ENCODE measurements at regions not wholly inside any gene's neighbourhood (a gene's known extent, or its start where the extent isn't known, plus 50 kb on each side); places are given as distances from the start of the nearest gene placed in this dataset.
A peak's percentile ranks its signal among the peaks of the same experiment; 100 is the strongest.

GRCh38 chr6:138582573-138582972, 83.3 kb upstream of the NHSL1 start:
- H4K12ac ChIP-seq (ENCODE audit: low read depth, low read length): no peak overlapping the region

DNA sequence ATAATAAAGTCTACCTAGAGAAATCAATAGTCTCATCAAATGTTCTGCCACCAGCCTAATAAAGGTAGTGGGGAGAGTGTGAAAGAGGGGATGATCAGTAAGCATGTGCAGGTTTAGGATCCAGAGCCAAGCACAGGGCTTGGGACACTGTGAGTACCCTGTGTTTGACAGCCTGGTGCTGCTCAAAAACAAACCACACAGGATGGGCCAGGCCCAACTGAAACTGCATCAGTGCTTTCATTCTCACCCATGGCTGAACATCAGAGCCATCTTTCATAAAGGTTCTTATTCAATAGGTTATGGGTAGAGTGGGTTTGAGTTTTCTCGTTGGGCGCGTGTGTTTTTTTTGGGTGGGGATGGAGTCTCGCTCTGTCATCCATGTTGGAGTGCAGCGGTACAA, 87.3 kb upstream of the NHSL1 start:
- no peak for DNase-seq
- no peaks in the 10 kb centered on the region for H3K79me2 ChIP-seq (ENCODE audit: control insufficient read depth, insufficient read depth, low read length, poor library complexity)
- H2BK120ac ChIP-seq (ENCODE audit: insufficient read depth, low read length, poor library complexity): no peak overlapping the region
- H2BK5ac ChIP-seq (ENCODE audit: low read depth, low read length, poor library complexity): no peak overlapping the region
- H3K23ac ChIP-seq (ENCODE audit: low read length): no peak overlapping the region
- H2BK12ac ChIP-seq (ENCODE audit: low read length): no peak overlapping the region
- H3K14ac ChIP-seq (ENCODE audit: low read length): no peak overlapping the region
- peaks cover 0 to 2% of the 10 kb centered on the region in 2 experiments for H3K36me3 ChIP-seq (ENCODE audit: control insufficient read depth in 1 of 2, insufficient read depth in 2 of 2, low read length in 2 of 2)
- H3K27ac ChIP-seq (ENCODE audit: low read depth, low read length): no peak overlapping the region
- peaks cover 11 to 12% of the 10 kb centered on the region in 2 experiments for H3K4me1 ChIP-seq (ENCODE audit: control insufficient read depth in 1 of 2, insufficient read depth in 2 of 2, low read length in 2 of 2)
- H4K91ac ChIP-seq (ENCODE audit: low read depth, low read length): no peak overlapping the region
- no peak overlapping the region for H3K4me3 ChIP-seq (ENCODE audit: low read depth, low read length)
- H4K8ac ChIP-seq (ENCODE audit: low read depth, low read length): no peak overlapping the region
- no peaks in the 10 kb centered on the region for H3K27me3 ChIP-seq (ENCODE audit: insufficient read depth, low read length)
- H3K18ac ChIP-seq (ENCODE audit: low read length): no peak overlapping the region
- H3K79me1 ChIP-seq (ENCODE audit: low read length): peaks cover 3% of the 10 kb centered on the region
- H4K12ac ChIP-seq (ENCODE audit: low read depth, low read length): no peak overlapping the region
- H3K4ac ChIP-seq (ENCODE audit: low read depth, low read length): no peak overlapping the region
- no peak overlapping the region for H3K9ac ChIP-seq (ENCODE audit: low read length)
- no peak overlapping the region for H2AFZ ChIP-seq (ENCODE audit: insufficient read depth, low read length, poor library complexity)
- peaks cover 3% of the 10 kb centered on the region for H3K9me3 ChIP-seq (ENCODE audit: insufficient read depth, low read depth, low read length)
- H3K4me2 ChIP-seq (ENCODE audit: low read length): no peak overlapping the region
- 100% methylated on average over 3 of the region's 5 CpGs for WGBS (ENCODE audit: extremely low coverage, insufficient coverage, insufficient read length)
- H2AK5ac ChIP-seq (ENCODE audit: low read length): no peak overlapping the region

More at GRCh38 chr6:138582573-138582972, 83.3 kb upstream of the NHSL1 start:
- H3K9me3 ChIP-seq (ENCODE audit: insufficient read depth, low read depth, low read length): peaks cover 3% of the 10 kb centered on the region
- H3K79me1 ChIP-seq (ENCODE audit: low read length): peaks cover 3% of the 10 kb centered on the region
- H2BK5ac ChIP-seq (ENCODE audit: low read depth, low read length, poor library complexity): no peak overlapping the region
- H4K8ac ChIP-seq (ENCODE audit: low read depth, low read length): no peak overlapping the region
- H2AFZ ChIP-seq (ENCODE audit: insufficient read depth, low read length, poor library complexity): no peak overlapping the region
- H3K9ac ChIP-seq (ENCODE audit: low read length): no peak overlapping the region
- H3K23ac ChIP-seq (ENCODE audit: low read length): no peak overlapping the region
- no peak overlapping the region for H4K91ac ChIP-seq (ENCODE audit: low read depth, low read length)
- H3K27ac ChIP-seq (ENCODE audit: low read depth, low read length): no peak overlapping the region
- peak overlapping the region; percentile 19 for H3K4ac ChIP-seq (ENCODE audit: low read depth, low read length)
- no peak overlapping the region for H3K14ac ChIP-seq (ENCODE audit: low read length)
- no CpG with 5 or more reads among the region's 4 CpGs for WGBS (ENCODE audit: extremely low coverage, insufficient coverage, insufficient read length)
- H3K27me3 ChIP-seq (ENCODE audit: insufficient read depth, low read length): no peaks in the 10 kb centered on the region
- H2BK120ac ChIP-seq (ENCODE audit: insufficient read depth, low read length, poor library complexity): no peak overlapping the region
- no peak overlapping the region for H3K4me3 ChIP-seq (ENCODE audit: low read depth, low read length)
- peak; percentile 74 to 86 for DNase-seq
- H2BK12ac ChIP-seq (ENCODE audit: low read length): no peak overlapping the region
- no peak overlapping the region for H3K18ac ChIP-seq (ENCODE audit: low read length)
- H3K4me1 ChIP-seq (ENCODE audit: control insufficient read depth in 1 of 2, insufficient read depth in 2 of 2, low read length in 2 of 2): peaks cover 11 to 14% of the 10 kb centered on the region in 2 experiments
- peaks cover 0 to 2% of the 10 kb centered on the region in 2 experiments for H3K36me3 ChIP-seq (ENCODE audit: control insufficient read depth in 1 of 2, insufficient read depth in 2 of 2, low read length in 2 of 2)
- H3K4me2 ChIP-seq (ENCODE audit: low read length): no peak overlapping the region
- H3K79me2 ChIP-seq (ENCODE audit: control insufficient read depth, insufficient read depth, low read length, poor library complexity): no peaks in the 10 kb centered on the region
- H2AK5ac ChIP-seq (ENCODE audit: low read length): no peak overlapping the region

- Histone ChIP-seq H3K14ac (ENCODE audit: low read length) (no peak overlapping the region), H2BK5ac (ENCODE audit: low read depth, low read length, poor library complexity) (no peak overlapping the region), H3K4me2 (ENCODE audit: low read length) (no peak overlapping the region), H4K12ac (ENCODE audit: low read depth, low read length) (no peak overlapping the region), H2BK120ac (ENCODE audit: insufficient read depth, low read length, poor library complexity) (no peak overlapping the region), H3K27ac (ENCODE audit: low read depth, low read length) (no peak overlapping the region), H3K4me3 (ENCODE audit: low read depth, low read length) (no peak overlapping the region), H3K27me3 (ENCODE audit: insufficient read depth, low read length) (no peaks in the 10 kb centered on the region), H2AFZ (ENCODE audit: insufficient read depth, low read length, poor library complexity) (no peak overlapping the region), H3K23ac (ENCODE audit: low read length) (no peak overlapping the region), H3K4ac (ENCODE audit: low read depth, low read length) (no peak overlapping the region), H2AK5ac (ENCODE audit: low read length) (no peak overlapping the region), H3K9ac (ENCODE audit: low read length) (no peak overlapping the region), H3K4me1 (ENCODE audit: control insufficient read depth in 1 of 2, insufficient read depth in 2 of 2, low read length in 2 of 2) (no peaks in the 10 kb centered on the region), H3K18ac (ENCODE audit: low read length) (no peak overlapping the region), H4K8ac (ENCODE audit: low read depth, low read length) (no peak overlapping the region), H3K79me2 (ENCODE audit: control insufficient read depth, insufficient read depth, low read length, poor library complexity) (no peaks in the 10 kb centered on the region), H3K36me3 (ENCODE audit: control insufficient read depth in 1 of 2, insufficient read depth in 2 of 2, low read length in 2 of 2) (peaks cover 0 to 2% of the 10 kb centered on the region in 2 experiments), H2BK12ac (ENCODE audit: low read length) (no peak overlapping the region), H3K9me3 (ENCODE audit: insufficient read depth, low read depth, low read length) (no peaks in the 10 kb centered on the region), H3K79me1 (ENCODE audit: low read length) (no peaks in the 10 kb centered on the region), H4K91ac (ENCODE audit: low read depth, low read length) (no peak overlapping the region)
- peak; percentile 55 to 87 for DNase-seq
- WGBS (ENCODE audit: extremely low coverage, insufficient coverage, insufficient read length): no CpG with 5 or more reads among the region's 13 CpGs
Observed at GRCh38 chr6:138588805-138589434, 89.6 kb upstream of the NHSL1 start.

GRCh38 chr6:138590796-138591709, 91.8 kb upstream of the NHSL1 start:
- H3K4me2 ChIP-seq (ENCODE audit: low read length): no peak overlapping the region
- H3K36me3 ChIP-seq (ENCODE audit: control insufficient read depth in 1 of 2, insufficient read depth in 2 of 2, low read length in 2 of 2): no peaks in the 10 kb centered on the region
- no peak overlapping the region for H2BK12ac ChIP-seq (ENCODE audit: low read length)
- H4K91ac ChIP-seq (ENCODE audit: low read depth, low read length): no peak overlapping the region
- H3K9me3 ChIP-seq (ENCODE audit: insufficient read depth, low read depth, low read length): no peaks in the 10 kb centered on the region
- H3K4me3 ChIP-seq (ENCODE audit: low read depth, low read length): no peak overlapping the region
- H3K14ac ChIP-seq (ENCODE audit: low read length): no peak overlapping the region
- no peak overlapping the region for H3K9ac ChIP-seq (ENCODE audit: low read length)
- no peak overlapping the region for H2AK5ac ChIP-seq (ENCODE audit: low read length)
- DNase-seq: peak; percentile 67 to 90
- H3K27me3 ChIP-seq (ENCODE audit: insufficient read depth, low read length): no peaks in the 10 kb centered on the region
- H2BK120ac ChIP-seq (ENCODE audit: insufficient read depth, low read length, poor library complexity): no peak overlapping the region
- no peak overlapping the region for H2AFZ ChIP-seq (ENCODE audit: insufficient read depth, low read length, poor library complexity)
- no peaks in the 10 kb centered on the region for H3K79me2 ChIP-seq (ENCODE audit: control insufficient read depth, insufficient read depth, low read length, poor library complexity)
- no peak overlapping the region for H4K12ac ChIP-seq (ENCODE audit: low read depth, low read length)
- no peak overlapping the region for H2BK5ac ChIP-seq (ENCODE audit: low read depth, low read length, poor library complexity)
- H3K79me1 ChIP-seq (ENCODE audit: low read length): no peaks in the 10 kb centered on the region
- H3K23ac ChIP-seq (ENCODE audit: low read length): no peak overlapping the region
- H3K4ac ChIP-seq (ENCODE audit: low read depth, low read length): no peak overlapping the region
- H4K8ac ChIP-seq (ENCODE audit: low read depth, low read length): no peak overlapping the region
- H3K27ac ChIP-seq (ENCODE audit: low read depth, low read length): no peak overlapping the region
- no peak overlapping the region for H3K18ac ChIP-seq (ENCODE audit: low read length)
- no peaks in the 10 kb centered on the region for H3K4me1 ChIP-seq (ENCODE audit: control insufficient read depth in 1 of 2, insufficient read depth in 2 of 2, low read length in 2 of 2)
- WGBS (ENCODE audit: extremely low coverage, insufficient coverage, insufficient read length): no CpG with 5 or more reads among the region's 3 CpGs
